ENCODE measurements at regions not wholly inside any gene's neighbourhood (a gene's known extent, or its start where the extent isn't known, plus 50 kb on each side); places are given as distances from the start of the nearest gene placed in this dataset.
A peak's percentile ranks its signal among the peaks of the same experiment; 100 is the strongest.

DNA sequence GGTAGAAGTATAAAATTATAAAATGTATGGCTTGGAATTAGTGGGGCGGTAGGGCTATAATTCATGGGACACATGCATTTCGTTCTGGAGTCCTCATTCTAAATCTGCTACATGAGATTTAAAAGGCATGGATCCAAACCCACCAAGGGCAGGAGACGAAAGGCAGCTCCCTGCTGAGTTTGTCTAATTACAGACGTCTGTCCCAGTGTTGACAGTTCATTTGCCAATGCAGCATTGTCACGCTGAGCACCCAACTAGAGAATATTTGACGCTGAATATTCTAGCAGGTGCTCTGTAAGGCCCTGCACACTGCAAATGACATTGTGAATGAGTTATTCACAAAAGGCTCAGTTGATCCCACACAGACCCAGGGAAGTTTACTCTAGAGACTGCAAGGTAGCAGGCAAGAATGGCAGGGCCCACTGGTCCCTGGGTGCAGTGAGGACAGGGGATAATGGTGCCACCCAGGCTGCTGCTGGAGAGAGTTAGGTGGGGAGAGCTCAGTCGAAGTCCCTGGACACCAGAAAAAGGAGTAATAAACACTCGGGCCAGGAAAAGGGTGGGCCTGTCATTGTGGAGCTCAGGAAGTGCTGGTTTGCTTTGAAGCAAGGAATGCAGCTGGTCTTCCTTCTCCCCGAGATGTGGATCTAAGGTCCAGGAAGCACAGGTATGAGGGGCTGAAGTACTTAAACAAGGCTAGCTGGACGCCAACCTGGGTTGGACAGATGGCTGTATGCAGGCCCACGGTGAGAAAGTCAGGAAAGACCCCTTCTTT, 75.0 kb upstream of the JCAD start:
- no peak overlapping the region for H3K4me3 ChIP-seq (replicated peaks in 1 of 3; ENCODE audit: insufficient read depth in 1 of 3, low read depth in 1 of 3, low read length in 3 of 3)
- H3K4me2 ChIP-seq (ENCODE audit: insufficient read depth, low read length), result no peak overlapping the region
- CTCF ChIA-PET, result interaction anchor here (0.6 to 1.5 kb wide), 4 partner anchors 16 to 372 kb away, joined by 3 read pairs; no protein-coding TSS in a partner anchor
- no peaks in the 10 kb centered on the region for H3K79me2 ChIP-seq (ENCODE audit: control insufficient read depth, insufficient read depth, low read length)
- peaks cover 4% of the 10 kb centered on the region for H3K4me1 ChIP-seq (ENCODE audit: control insufficient read depth, extremely low read depth, insufficient read depth, low read length)
- DNase-seq (ENCODE audit: low read depth, low spot score), result no peak
- H3K36me3 ChIP-seq (ENCODE audit: control insufficient read depth in 2 of 2, extremely low read depth in 1 of 2, insufficient read depth in 2 of 2, low read length in 2 of 2), result no peaks in the 10 kb centered on the region
- H3K27me3 ChIP-seq (ENCODE audit: control insufficient read depth in 2 of 2, insufficient read depth in 2 of 2, low read length in 2 of 2), result no peaks in the 10 kb centered on the region
- no peaks in the 10 kb centered on the region for H4K20me1 ChIP-seq (replicated peaks; ENCODE audit: control insufficient read depth, extremely low read depth, insufficient read depth, low read length)
- no peak overlapping the region for H3K27ac ChIP-seq (ENCODE audit: insufficient read depth, low read depth, low read length)
- peak overlapping the region; percentile 20 for H2AFZ ChIP-seq (ENCODE audit: low read depth, low read length)
- H3K9ac ChIP-seq (replicated peaks; ENCODE audit: extremely low read depth, insufficient read depth, low read length), result no peak overlapping the region
- H3K9me3 ChIP-seq (replicated peaks; ENCODE audit: control insufficient read depth, insufficient read depth, low read length), result no peaks in the 10 kb centered on the region
- H3K9me1 ChIP-seq (replicated peaks; ENCODE audit: control insufficient read depth, extremely low read depth, insufficient read depth, low read length), result no peaks in the 10 kb centered on the region
- POLR2A ChIA-PET, result no interaction called here
- intact Hi-C loops (cut with micrococcal nuclease), result no loop called here
- no TSS peak for BruUV-seq (replicated peaks)
- FAIRE-seq, result peak; percentile 71
- TF ChIP-seq, protein P1, sequence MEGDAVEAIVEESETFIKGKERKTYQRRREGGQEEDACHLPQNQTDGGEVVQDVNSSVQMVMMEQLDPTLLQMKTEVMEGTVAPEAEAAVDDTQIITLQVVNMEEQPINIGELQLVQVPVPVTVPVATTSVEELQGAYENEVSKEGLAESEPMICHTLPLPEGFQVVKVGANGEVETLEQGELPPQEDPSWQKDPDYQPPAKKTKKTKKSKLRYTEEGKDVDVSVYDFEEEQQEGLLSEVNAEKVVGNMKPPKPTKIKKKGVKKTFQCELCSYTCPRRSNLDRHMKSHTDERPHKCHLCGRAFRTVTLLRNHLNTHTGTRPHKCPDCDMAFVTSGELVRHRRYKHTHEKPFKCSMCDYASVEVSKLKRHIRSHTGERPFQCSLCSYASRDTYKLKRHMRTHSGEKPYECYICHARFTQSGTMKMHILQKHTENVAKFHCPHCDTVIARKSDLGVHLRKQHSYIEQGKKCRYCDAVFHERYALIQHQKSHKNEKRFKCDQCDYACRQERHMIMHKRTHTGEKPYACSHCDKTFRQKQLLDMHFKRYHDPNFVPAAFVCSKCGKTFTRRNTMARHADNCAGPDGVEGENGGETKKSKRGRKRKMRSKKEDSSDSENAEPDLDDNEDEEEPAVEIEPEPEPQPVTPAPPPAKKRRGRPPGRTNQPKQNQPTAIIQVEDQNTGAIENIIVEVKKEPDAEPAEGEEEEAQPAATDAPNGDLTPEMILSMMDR (IDR thresholded peaks at IDR 0.05; ENCODE audit: extremely low read depth in 1 of 2, insufficient read depth in 1 of 2, low read depth in 1 of 2, low read length in 2 of 2), result no peak
- TF ChIP-seq POLR2AphosphoS5 (IDR thresholded peaks at IDR 0.05; ENCODE audit: insufficient read depth, low read depth, low read length) (no peak), FOS (IDR thresholded peaks at IDR 0.05; ENCODE audit: borderline replicate concordance, insufficient read depth, low read length) (no peak), JUN (IDR thresholded peaks at IDR 0.05; ENCODE audit: borderline replicate concordance, insufficient read depth, insufficient read length, low read depth) (no peak), POLR2A (IDR thresholded peaks at IDR 0.05; ENCODE audit: low read depth, low read length) (no peak), EZH2 (IDR thresholded peaks at IDR 0.05; ENCODE audit: borderline replicate concordance, low read depth, low read length, severe bottlenecking) (no peak), GATA2 (IDR thresholded peaks at IDR 0.05; ENCODE audit: insufficient read depth, insufficient read length, low read depth, low read length) (no peak), MYC (IDR thresholded peaks at IDR 0.05; ENCODE audit: low read depth, low read length) (no peak)
- TF ChIP-seq, protein P2, sequence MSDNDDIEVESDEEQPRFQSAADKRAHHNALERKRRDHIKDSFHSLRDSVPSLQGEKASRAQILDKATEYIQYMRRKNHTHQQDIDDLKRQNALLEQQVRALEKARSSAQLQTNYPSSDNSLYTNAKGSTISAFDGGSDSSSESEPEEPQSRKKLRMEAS (IDR thresholded peaks at IDR 0.05; ENCODE audit: insufficient read depth, insufficient read length), result no peak
- dilution Hi-C loops (cut with MboI; ENCODE audit: extremely low pct_ligation_motif_present, low sequenced_read_pairs), result no loop called here

Measured in endothelial cell of umbilical vein (primary cell).